OCI-LY1 (cell line): ENCODE measurements at regions not wholly inside any gene's neighbourhood (a gene's known extent, or its start where the extent isn't known, plus 50 kb on each side); places are given as distances from the start of the nearest gene placed in this dataset.

Source experiments
- H2AFZ ChIP-seq: fragments of 200-600 bp; sonication (generic), shearing (Covaris generic); 2 replicates; pipeline ENCODE4 v1.6.0; 2014; ENCODE audit warnings: antibody characterized with exemption, mild to moderate bottlenecking, low read length
- H3F3A ChIP-seq: fragments of 200-600 bp; sonication (generic), shearing (Covaris generic); 2 replicates; pipeline ENCODE4 v1.6.0; 2014; ENCODE audit warnings: mild to moderate bottlenecking, antibody characterized with exemption, low read length, moderate library complexity; ENCODE audit not compliant: insufficient read depth
- H3K27ac ChIP-seq: fragments of 200-600 bp; sonication (generic); 2 replicates; pipeline ENCODE4 v1.5.1; 2014; ENCODE audit warnings: low read length, mixed run types, mild to moderate bottlenecking, low read depth; ENCODE audit not compliant: poor library complexity, severe bottlenecking
- H3K27me3 ChIP-seq: fragments of 200-600 bp; sonication (generic); 2 replicates; pipeline ENCODE4 v1.6.0; 2014; ENCODE audit warnings: antibody characterized with exemption, mild to moderate bottlenecking, low read length, moderate library complexity; ENCODE audit not compliant: insufficient read depth
- H3K36me3 ChIP-seq: fragments of 200-600 bp; sonication (generic); 2 replicates; pipeline ENCODE4 v1.6.1; 2014; ENCODE audit warnings: mild to moderate bottlenecking, antibody characterized with exemption, low read length, moderate library complexity, mixed read lengths; ENCODE audit not compliant: insufficient read depth
- H3K4me1 ChIP-seq: fragments of 200-600 bp; sonication (generic); 2 replicates; pipeline ENCODE4 v1.5.1; 2014; ENCODE audit warnings: mild to moderate bottlenecking, low read length, moderate library complexity; ENCODE audit not compliant: insufficient read depth, severe bottlenecking
- H3K4me2 ChIP-seq: fragments of 200-600 bp; sonication (generic), shearing (Covaris generic); 2 replicates; pipeline ENCODE4 v1.6.1; 2014; ENCODE audit warnings: low read length
- H3K4me3 ChIP-seq: fragments of 200-600 bp; sonication (generic); 2 replicates; pipeline ENCODE4 v1.5.1; 2014; ENCODE audit warnings: low read length, low read depth, mild to moderate bottlenecking, mixed read lengths; ENCODE audit not compliant: poor library complexity, severe bottlenecking
- H3K79me2 ChIP-seq: fragments of 200-600 bp; shearing (Covaris generic); 2 replicates; pipeline ENCODE4 v1.6.1; 2016; ENCODE audit warnings: mixed run types, low read length, mixed read lengths; ENCODE audit not compliant: insufficient read depth
- H3K9ac ChIP-seq: fragments of 200-600 bp; sonication (generic), shearing (Covaris generic); 2 replicates; pipeline ENCODE4 v1.6.1; 2014; ENCODE audit warnings: mild to moderate bottlenecking, low read length, mixed read lengths
- H3K9me2 ChIP-seq: fragments of 200-600 bp; sonication (generic), shearing (Covaris generic); 2 replicates; pipeline ENCODE4 v1.6.1; 2014; ENCODE audit warnings: low read depth, mild to moderate bottlenecking, low read length, mixed read lengths
- H3K9me3 ChIP-seq: fragments of 200-600 bp; shearing (Covaris generic); 2 replicates; pipeline ENCODE4 v1.6.1; 2014; ENCODE audit warnings: low read length, mixed read lengths
- H4K20me1 ChIP-seq: fragments of 200-600 bp; sonication (generic), shearing (Covaris generic); 2 replicates; pipeline ENCODE4 v1.6.0; 2016; ENCODE audit warnings: mild to moderate bottlenecking, low read length; ENCODE audit not compliant: insufficient read depth
- EZH2 ChIP-seq: fragments of 200-600 bp; sonication (generic), shearing (Covaris generic); IDR thresholded peaks from 2 replicates; pipeline ENCODE4 v1.8.0; 2017; ENCODE audit warnings: borderline replicate concordance, mixed run types, mild to moderate bottlenecking, antibody characterized with exemption, low read length, moderate library complexity, mixed read lengths
- TF ChIP-seq, protein P1 (sequence below): fragments of 200-600 bp; sonication (generic), shearing (Covaris generic); IDR thresholded peaks from 2 replicates; pipeline ENCODE4 v1.5.1; 2017; ENCODE audit warnings: mild to moderate bottlenecking, antibody characterized with exemption, low read length, moderate library complexity, mixed read lengths

DNA sequence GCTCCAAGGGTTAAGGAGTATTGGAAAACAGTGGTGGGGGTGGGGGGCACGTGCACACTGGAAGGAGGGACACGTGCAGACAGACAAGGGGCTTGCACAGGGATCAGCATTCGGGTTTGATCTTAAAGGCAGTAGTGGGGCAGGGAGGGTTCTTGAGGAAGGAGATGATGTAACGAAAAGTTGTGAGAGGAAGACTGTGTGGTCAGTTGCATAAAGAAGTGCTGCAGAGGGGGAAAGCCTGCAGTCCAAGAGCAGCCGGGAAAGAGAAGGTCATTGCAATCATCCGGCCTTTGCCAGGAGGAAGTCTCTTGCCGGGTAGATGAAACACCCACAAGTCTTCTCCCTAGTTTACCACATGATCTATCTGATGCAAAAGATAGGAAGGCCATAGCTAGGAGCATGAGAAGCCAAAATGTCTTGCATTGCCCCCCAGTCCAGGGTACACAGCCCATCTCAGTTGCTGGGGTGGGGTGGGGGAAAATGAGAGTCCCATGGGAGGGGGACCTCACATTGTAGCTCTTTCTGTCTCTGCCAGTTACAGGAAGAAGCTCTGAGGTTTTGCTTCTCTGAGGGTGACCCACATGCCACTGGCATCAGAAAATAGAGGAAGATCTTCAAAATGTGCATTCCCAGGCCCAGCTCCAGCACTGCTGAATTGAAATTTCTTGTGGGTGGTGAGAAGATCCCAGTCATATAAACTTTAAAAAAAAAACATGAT is 202.5 kb upstream of the RAB4A start:
- Histone ChIP-seq H3K9me2 (no peaks in the 10 kb centered on the region), H3K4me1 (no peaks in the 10 kb centered on the region), H3K4me2 (no peak overlapping the region), H3K36me3 (no peaks in the 10 kb centered on the region), H3K9ac (no peak overlapping the region), H3K79me2 (no peaks in the 10 kb centered on the region), H3K27me3 (0 out of 2 replicates have a peak, but pooled peaks cover 4% of the 10 kb centered on the region), H3F3A (no peaks in the 10 kb centered on the region), H3K27ac (no peak overlapping the region), H3K9me3 (no peaks in the 10 kb centered on the region), H2AFZ (no peak overlapping the region), H4K20me1 (no peaks in the 10 kb centered on the region), H3K4me3 (no peak overlapping the region)
- TF ChIP-seq, protein P1, sequence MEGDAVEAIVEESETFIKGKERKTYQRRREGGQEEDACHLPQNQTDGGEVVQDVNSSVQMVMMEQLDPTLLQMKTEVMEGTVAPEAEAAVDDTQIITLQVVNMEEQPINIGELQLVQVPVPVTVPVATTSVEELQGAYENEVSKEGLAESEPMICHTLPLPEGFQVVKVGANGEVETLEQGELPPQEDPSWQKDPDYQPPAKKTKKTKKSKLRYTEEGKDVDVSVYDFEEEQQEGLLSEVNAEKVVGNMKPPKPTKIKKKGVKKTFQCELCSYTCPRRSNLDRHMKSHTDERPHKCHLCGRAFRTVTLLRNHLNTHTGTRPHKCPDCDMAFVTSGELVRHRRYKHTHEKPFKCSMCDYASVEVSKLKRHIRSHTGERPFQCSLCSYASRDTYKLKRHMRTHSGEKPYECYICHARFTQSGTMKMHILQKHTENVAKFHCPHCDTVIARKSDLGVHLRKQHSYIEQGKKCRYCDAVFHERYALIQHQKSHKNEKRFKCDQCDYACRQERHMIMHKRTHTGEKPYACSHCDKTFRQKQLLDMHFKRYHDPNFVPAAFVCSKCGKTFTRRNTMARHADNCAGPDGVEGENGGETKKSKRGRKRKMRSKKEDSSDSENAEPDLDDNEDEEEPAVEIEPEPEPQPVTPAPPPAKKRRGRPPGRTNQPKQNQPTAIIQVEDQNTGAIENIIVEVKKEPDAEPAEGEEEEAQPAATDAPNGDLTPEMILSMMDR = no peak
- no peak for TF ChIP-seq EZH2

DNA sequence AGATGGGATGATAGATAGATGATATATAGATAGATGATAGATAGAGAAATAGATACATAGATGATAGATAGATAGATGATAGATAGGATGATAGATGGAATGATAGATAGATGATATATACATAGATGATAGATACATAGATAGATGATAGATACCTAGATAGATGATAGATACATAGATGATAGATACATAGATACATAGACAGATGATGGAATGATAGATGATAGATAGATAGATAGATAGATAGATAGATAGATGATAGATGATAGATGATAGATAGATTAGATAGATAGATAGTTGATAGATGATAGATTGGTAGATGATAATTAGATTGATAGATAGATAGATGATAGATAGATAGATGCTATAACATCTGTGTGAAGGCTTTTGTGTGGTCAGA is 201.7 kb upstream of the RAB4A start:
- Histone ChIP-seq H2AFZ (no peak overlapping the region), H3K4me2 (no peak overlapping the region), H3K4me1 (no peaks in the 10 kb centered on the region), H3K36me3 (no peaks in the 10 kb centered on the region), H3K79me2 (no peaks in the 10 kb centered on the region), H3K27me3 (0 out of 2 replicates have a peak, but pooled peaks cover 4% of the 10 kb centered on the region), H3K9ac (no peak overlapping the region), H3K27ac (no peak overlapping the region), H3F3A (no peaks in the 10 kb centered on the region), H3K9me2 (no peaks in the 10 kb centered on the region), H4K20me1 (no peaks in the 10 kb centered on the region), H3K4me3 (no peak overlapping the region), H3K9me3 (no peaks in the 10 kb centered on the region)
- no peak for TF ChIP-seq EZH2
- TF ChIP-seq, protein P1 = no peak

DNA sequence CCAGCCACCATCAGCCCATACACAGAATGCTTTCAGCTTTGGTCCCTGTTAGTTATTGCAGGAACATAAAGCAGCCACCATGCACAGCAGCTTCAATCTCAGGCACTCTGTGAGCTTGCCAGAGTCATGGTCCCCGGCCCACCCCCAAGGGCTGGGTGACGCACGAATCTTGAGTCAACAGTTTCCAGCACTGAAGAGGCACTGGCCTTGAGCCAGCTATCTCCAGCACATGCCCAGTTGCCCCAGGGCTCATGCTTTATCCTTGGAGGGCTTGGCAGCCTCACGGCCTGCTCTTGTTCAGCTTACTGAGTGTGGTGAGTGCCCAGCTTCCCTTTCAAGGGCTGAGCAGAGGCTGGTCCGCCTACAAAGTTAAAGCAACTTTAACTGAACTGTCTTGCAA is 200.7 kb upstream of the RAB4A start:
- Histone ChIP-seq H3K4me3 (no peak overlapping the region), H4K20me1 (no peaks in the 10 kb centered on the region), H3K27ac (no peak overlapping the region), H2AFZ (no peak overlapping the region), H3F3A (no peaks in the 10 kb centered on the region), H3K9me3 (no peaks in the 10 kb centered on the region), H3K4me2 (no peak overlapping the region), H3K9me2 (no peaks in the 10 kb centered on the region), H3K36me3 (no peaks in the 10 kb centered on the region), H3K4me1 (no peaks in the 10 kb centered on the region), H3K79me2 (no peaks in the 10 kb centered on the region), H3K27me3 (0 out of 2 replicates have a peak, but pooled peaks cover 4% of the 10 kb centered on the region), H3K9ac (no peak overlapping the region)
- TF ChIP-seq, protein P1 = no peak
- TF ChIP-seq EZH2 = no peak
